GM19452 (cell line): ENCODE measurements at regions not wholly inside any gene's neighbourhood (a gene's known extent, or its start where the extent isn't known, plus 50 kb on each side); places are given as distances from the start of the nearest gene placed in this dataset.

ENCODE experiments used
- ATAC-seq: cut with Tn5 transposase; IDR thresholded peaks from one replicate; pipeline ENCODE4 v1.9.1; 2021; ENCODE audit not compliant: unreplicated experiment

DNA sequence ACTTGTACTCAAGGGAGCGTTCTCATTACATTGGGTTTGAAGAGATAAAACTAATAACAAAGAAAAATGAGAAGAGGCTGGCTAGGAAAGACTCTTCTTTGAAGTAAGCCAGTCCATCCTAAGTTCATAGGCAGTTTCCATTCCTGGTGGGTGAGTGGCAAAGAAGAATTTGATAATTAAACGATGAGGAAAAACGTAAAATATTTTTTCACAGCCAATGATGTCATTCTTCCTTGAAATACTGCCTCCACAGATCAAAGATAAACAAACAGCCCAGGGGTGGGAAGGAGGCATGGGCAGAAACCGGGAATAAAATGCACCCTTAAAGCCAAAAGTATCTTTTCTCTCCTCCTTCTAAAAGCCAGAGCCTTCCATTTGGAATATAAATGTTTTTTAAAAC lies 346.6 kb downstream of the PMP22 start:
- ATAC-seq = no peak

DNA sequence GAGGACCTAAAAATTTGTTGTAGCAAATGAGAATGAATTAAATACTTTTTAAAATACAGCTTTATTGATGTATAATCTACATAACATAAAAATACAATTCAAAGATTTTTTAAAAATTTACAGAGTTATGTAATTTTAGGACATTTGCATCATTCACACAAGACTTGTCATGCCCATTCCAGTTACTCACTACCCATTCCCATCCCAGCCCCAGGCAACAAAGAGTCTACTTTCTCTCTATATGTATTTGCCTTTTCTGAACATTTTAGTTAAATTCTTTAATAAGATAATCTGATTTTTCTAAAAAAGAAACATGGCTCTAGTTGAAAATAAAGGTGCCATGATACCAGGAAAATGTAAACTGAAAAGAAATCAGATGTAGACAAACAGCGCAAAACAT lies 354.2 kb downstream of the PMP22 start:
- ATAC-seq = no peak

DNA sequence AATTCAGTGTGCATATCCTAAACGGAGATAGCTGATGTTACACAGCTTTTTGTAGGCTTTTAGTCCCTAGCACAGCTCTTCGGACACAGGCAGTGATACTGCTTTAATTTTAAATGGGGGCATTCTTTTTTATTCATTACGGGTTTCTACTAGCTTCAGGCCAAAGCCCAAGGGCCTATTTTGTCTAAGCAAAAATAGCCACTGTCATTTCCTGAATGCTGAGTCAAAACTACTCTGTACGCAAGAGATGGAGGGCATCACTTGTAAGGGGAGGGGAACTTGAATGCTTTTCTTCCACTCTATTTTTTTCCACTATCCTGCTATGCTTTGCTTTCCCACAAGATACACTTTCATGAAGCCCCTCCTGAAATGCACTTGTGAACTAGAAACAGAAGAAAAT lies 360.7 kb downstream of the PMP22 start:
- ATAC-seq = no peak

DNA sequence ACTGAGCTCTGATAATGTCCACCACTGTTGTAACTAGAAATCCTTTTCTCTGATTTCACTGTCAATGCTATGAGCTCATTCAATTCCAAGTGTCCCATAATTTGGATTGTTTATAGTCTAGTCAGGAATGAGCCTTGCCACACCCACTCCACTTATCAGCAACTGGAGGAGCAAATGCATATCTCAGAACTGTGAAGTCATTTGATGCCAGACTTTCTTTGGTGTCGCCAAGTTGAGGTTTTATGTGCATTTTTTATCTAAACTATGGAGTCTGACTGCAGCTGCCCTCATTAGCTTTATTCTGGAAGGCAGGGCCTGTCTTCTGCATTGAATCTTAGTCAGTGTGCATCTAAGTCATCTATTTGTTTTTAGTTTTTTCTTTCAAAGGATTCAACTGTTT lies 361.3 kb downstream of the PMP22 start:
- no peak for ATAC-seq

DNA sequence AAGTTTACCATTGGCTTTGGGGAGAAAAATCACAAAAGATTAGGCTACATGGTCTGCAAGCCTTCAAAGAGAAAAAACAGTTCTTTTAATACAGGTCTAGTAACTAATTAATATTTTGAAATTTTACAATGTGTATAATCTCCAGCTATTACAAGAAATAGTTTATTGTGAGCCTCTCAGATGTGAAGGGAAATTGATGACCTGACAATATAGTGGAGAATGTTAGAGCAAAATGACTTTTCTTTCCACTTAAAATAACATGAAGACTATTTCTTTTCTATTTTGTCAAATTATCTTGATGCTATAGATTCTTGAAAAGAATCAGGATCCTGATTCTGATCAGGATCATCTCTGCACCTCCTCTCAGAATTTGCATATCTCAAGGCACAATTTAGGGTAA lies 362.3 kb downstream of the PMP22 start:
- no peak for ATAC-seq

DNA sequence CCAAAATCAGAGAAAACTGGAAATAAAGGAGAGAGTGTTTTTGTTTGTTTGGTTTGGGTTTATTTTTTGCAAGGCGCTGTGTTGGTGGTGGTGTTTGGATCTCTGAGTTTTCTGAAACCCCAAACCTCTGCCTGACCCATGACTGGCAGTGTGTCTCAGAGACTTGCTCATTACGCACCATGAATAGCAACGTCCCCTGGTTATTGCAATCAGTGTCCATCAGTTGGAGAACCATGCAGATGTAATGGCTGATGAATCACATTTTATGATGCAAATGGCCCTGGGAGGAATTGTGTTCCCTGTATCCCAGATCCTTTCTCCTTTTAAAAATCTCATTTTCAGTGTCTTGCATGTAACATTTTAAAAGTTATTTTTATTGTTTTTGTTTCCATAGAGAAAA lies 362.8 kb downstream of the PMP22 start:
- no peak for ATAC-seq

DNA sequence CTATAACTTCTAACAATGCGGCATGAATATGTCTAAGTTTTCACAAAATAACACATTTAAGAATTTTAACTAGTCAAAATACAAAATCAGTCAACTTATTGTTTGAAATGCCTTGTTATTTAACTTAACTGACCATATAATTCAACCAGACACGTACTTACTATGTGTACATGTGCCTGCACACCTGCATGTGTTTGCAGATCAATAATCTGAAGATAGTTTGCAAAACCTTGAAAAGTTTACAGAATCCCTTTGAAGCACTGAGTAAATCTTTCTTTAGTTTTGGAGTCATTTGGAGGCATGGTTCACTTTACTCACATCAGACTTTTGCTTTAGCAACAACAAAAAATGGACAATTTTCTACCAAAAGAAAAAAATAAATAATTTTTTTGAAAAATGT lies 363.8 kb downstream of the PMP22 start:
- ATAC-seq = no peak

DNA sequence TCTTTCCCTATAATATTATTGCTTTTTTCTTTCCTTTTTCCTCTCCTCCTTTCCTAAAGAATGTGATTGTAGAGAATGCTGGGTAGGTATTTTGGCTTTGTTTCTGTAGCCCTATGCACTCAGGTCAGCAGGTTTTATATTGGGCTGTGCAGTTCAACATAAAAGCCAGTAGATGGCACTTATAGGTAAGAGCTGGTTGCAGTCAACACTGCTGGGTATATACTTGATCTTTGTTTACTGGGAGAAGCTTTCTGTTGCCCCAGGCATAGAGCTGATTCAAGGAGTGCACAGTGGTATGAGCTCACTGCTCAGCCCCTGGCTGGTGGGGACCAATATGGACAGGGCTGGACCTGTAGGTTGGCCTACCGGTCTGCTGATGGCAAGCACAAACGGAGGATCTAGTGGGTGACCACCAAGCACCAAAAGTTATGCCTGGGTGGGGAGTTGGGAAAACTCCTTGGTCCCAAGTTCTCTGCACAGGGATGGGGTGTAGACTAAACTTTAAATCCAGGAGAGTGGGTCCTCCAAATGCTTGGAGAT lies 378.9 kb downstream of the PMP22 start:
- no peak for ATAC-seq

DNA sequence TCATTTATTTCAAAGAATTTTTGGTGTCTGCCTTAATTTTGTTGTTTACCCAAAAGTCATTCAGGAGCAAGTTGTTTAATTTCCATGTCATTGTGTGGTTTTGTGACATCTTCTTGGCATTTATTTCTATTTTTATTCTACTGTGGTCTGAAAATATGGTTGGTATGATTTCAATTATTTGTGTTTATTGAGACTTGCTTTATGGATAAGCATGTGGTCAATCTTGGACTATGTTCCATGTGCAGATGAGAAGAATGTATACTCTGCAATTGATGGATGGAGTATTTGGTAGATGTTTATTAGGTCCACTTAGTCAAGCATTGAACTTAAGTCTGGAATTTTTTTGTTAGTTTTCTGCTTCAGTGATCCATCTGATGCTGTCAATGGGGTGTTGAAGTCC lies 383.0 kb downstream of the PMP22 start:
- no peak for ATAC-seq

DNA sequence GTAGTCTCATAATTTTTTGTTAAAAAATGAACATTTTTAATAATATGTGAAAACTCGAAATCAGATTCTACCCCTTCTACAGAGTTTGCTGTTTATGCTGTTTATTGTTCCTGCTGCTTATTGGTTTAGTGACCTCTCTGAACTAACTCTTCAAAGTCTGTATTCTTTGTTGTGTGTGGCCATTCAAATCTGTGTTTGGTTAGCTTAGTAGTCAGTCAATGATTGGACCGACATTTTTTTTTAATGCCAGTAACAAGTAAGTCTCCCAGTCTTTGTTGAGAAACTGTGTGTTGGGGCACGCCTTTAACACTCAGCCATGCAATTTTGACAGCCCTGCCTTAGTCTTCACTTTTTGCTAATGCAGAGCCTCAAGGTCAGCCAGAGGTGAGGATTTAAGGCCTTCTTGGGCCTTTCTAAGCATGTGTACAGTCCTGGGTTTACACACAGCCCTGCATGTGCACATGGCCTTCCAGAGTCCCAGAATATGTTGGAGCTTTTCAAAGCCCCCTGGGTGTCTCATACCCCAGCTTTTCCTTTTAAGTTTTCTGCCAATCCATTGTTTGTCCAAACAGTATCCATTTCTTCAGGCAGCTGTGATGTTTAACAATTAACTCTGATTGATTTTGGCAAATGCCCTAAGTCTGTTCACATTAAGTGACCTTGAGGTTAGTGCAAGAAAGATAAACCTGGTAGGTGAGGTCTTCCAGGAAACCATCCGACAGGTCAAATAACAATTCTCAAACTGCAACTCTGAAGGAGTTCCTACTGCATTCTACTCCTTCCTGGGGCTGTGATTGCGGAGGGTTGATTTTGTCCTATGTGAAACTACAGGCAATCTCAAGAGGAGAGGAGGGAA lies 389.3 kb downstream of the PMP22 start:
- no peak for ATAC-seq

DNA sequence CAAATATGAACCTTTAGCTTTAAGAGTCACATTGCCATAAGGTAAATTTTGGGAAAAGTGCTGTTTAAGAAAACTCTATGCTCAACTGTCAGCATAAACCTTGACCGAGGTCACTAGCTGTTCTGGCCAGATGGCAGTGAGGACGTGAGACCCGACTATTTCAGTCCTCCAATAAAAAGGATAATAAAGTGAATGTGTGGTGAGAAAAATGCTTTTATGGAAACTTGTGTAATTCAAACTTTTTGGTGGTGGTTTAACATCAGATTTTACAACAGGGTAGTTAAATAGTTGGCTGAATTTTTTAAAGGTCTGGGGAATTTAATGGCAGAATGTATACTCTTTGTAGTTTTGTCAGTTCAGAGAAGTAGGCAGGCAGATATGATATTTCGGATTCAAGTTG lies 391.1 kb downstream of the PMP22 start:
- no peak for ATAC-seq

DNA sequence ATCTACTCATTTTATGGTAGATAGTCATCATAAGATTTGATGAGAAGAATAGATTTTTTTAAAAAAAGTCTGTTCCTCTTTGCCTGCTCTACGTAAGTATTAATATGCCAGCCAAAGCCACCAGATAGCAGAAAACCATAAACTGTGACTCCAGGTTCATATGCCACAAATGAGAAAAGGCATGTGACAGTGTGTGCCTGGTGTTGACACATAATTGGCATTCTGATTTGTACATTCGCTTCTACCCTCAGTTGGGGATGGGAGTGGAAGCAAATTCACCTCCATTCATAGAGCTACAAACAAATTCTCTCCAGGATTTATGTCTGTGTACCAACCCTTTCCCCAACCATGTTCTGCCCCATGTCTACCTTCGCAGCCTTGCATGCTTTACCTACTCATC lies 391.6 kb downstream of the PMP22 start:
- no peak for ATAC-seq

DNA sequence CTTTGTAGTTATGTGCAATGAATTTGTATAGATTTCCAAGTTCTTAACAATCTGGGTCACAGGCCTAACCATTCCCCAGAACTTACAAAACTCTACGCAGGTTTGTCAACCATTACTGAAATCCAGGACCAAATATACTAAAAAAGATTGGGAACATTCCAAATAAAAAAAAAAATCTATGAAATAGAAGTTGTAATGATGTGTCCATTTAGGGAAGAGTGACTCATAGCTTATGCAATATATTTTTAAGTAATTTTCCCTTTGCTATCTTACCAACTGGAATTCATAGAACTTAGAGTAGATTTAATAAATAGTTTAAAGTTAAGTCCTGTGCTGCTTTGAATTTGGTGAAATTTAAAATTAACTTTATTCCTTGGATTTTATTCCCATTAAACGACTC lies 393.2 kb downstream of the PMP22 start:
- ATAC-seq = no peak

DNA sequence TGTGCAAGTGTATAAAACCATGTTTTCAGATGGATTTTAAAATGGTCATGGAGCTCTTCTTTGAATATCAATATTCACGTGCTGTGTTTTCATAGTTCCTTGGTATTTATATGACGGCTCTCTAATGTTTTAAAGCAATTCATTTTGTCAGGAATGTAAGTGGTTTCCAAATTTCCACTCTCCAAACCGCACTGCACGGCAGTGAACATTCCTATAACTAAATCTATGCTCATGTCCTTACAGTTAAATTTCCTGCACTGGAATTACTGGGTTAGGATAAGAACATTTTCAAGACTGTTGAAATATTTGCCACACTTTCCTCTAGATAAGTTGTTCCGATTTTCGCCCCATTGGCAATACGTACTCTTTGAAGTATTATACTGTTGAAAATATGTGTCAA lies 398.9 kb downstream of the PMP22 start:
- no peak for ATAC-seq

DNA sequence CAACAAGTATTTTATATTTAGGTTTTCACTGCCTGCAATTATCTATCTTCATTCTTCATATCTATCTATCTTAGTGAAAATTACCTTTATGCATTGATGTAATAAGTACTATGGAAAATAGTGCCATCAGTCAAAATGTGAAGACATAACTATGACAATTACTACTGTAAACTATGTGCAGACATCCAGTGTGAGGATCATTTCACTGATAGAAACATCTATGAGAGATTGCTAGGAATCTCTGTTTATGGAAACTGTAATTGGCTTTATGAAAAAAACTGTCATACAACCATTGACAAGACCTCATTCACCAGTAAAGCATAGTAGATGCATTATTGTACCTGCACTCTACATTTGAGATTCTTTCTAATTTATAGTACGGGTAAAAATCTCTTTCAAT lies 401.0 kb downstream of the PMP22 start:
- no peak for ATAC-seq

DNA sequence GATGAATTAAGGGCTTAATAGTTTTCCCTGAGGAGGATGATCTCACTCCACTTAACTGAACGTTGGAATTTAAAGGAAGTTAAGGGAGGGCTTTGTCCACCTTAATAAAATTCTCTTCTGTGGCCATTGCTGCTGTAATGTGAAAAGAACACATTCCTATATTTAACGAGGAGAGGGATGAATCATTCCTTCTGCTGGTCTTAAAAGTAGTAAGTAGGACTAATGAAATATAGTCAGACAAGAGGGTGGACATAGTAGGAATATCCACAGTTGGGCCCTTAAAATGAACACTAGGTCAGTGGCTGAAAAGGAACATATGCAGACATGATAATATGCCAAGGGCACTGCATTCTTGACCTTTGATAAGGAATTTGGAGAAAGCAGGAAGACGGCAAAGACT lies 405.6 kb downstream of the PMP22 start:
- no peak for ATAC-seq

DNA sequence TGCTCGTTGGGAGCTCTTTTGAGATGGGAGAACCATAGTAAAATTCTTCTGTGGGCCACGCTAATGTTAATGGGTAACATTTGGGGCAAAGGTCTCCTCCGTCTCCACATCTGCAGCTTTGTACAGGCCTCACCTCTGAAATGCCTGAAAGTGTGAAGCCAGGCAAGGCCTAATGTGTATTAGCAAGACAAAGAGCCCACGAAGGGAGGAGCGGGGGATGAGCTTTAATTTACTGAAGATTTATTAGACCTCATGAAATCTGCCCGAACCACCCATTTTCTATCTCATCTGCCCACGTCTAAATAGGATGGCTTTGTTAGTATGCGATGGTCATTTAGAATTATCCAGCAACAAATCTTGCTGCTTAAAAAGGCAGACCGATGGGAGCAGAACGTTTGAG lies 408.9 kb downstream of the PMP22 start:
- no peak for ATAC-seq

DNA sequence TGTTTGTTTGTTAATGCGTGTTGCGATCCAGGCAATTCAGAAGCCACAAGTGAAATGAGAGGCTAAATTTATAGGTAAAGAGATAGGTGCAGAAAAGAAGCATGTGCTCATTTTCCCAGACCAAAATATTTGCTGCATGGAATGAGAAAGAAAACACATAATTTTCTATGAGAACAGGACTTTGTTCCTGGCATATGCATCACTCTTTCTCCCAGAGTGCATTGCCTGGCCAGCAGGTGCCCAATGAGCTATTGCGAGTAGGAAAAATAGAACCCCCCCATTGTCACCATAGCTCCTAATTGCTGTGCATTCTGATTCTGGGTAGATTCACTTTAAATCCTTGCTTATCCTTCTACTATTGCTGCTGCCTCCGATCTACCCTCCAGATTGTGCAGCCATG lies 410.4 kb downstream of the PMP22 start:
- ATAC-seq = no peak

DNA sequence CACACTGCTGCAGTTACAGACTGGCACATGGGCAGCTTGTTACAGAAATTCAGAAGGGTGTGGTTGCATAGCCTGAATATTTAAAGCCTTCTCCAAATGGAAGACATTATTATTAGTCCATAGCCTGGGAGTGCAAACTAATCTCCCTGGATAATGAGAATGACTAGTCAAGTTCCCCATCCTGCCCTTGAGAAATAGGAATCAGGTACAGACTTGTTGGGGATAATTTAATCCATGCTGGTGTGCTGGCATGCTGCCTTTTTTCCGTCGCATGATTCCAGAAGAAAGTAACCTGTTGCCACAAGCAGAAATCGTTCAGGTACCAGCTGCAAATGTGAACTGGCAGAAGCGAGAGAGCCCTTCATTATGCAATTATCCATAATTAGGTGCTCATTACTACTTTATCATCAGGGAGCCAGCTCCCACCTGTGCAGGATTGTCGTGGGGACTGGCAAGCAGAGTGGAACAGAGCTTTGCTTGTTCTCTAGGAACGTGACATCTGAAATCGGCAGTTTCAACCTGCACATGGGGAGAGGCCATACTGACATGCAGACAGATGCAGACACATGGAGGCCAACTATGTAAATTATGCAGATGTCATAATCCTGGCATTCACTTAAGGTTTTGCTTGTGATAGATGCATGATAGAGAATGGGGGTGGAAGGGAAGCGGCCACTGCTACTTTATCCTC lies 419.4 kb downstream of the PMP22 start:
- no peak for ATAC-seq

DNA sequence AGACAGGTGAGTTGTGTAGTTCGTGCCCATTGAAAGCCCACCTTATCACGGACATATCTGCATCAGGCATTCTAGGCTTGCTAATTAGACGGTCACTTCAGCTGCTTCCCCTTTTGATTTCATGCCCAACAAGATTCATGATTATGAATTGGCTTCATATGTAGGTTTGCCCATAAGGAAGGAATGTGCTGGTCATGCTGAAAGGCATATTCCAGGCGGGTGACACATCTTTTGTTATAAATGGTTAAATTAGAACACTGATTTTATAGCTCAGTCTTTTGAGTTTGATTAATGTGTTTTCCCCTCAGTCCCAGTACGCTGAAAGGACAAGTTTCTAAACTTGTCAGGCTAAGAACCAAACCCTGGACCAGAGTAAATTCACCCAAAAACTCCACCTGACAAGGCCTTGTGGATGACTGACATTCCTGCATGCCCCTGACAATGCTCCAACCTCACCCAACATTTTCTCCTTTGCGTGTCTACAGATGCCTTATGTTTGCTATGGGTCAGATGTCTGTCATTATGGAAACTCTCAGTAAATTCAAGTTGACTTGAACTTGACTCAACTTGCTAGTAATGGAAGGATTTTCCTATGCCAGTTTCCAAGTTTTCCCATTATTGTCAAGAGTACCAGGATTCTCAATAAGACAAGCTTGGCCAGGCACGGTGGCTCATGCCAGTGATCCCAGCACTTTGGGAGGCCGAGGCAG lies 421.9 kb downstream of the PMP22 start:
- ATAC-seq = no peak

DNA sequence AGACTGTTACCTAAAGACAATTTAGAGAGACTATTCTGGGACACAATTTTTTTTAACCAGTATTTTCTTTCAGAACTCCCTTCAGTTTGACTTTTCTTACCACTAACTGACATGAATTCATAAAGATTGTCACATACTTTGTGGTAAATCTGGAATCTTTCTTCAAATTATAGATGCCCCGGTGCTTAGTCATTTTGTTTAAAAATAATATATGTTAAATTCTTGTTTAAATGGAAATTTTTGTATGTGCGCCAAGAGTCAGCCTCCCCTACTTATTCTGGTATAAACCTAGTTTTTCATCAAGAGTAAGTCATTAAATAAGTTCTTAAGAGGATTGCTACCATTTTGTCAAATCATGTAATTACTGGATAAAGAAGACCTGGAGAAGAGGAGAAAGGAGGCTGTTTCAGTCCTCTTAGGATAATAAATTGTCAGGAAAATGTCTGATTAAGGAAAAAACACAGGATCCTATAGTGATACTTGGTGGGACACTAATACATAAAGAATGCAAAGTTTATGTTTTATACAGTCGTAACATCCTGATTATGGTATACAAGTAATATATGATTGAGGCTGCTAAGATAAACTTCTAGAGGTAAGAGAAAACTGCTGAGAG lies 424.4 kb downstream of the PMP22 start:
- ATAC-seq = no peak
